Esophagus squamous epithelium (tissue), 5 donors: ENCODE measurements at regions not wholly inside any gene's neighbourhood (a gene's known extent, or its start where the extent isn't known, plus 50 kb on each side); places are given as distances from the start of the nearest gene placed in this dataset.

Experiments
- DNase-seq: peaks from one replicate; lab custom pipeline; 2025; lab: John Stamatoyannopoulos, UW
- H3K27ac ChIP-seq, 4 donors: fragments of 200-600 bp; sonication (generic); one replicate each; pipeline ENCODE4 v1.5.1; 2016 to 2019; ENCODE audit warnings: mild to moderate bottlenecking in 1 of 4
- H3K27me3 ChIP-seq, 4 donors: fragments of 200-600 bp; sonication (generic); 1 replicate in 3 of 4; 2 replicates in 1 of 4; pipeline versions ENCODE4 v1.5.1 to v1.6.0; 2017 to 2021; ENCODE audit warnings: antibody characterized with exemption in 1 of 4
- H3K36me3 ChIP-seq, 3 donors: fragments of 200-600 bp; sonication (generic); one replicate each; pipeline ENCODE4 v1.5.1; 2016 to 2019
- H3K4me1 ChIP-seq, 3 donors: fragments of 200-600 bp; sonication (generic); one replicate each; pipeline ENCODE4 v1.5.1; 2017 to 2019
- H3K4me3 ChIP-seq, 4 donors: fragments of 200-600 bp; sonication (generic); 1 replicate in 3 of 4; 2 replicates in 1 of 4; pipeline ENCODE4 v1.5.1; 2016 to 2019; ENCODE audit warnings: mild to moderate bottlenecking in 2 of 4, moderate library complexity in 1 of 4
- H3K9me3 ChIP-seq, 3 donors: fragments of 200-600 bp; sonication (generic); one replicate each; pipeline ENCODE4 v1.5.1; 2016 to 2019
- CTCF ChIP-seq, 6 experiments: fragments of 450-650 bp in 4 of 6; fragments of 200-600 bp in 2 of 6; sonication (generic) in 2 of 6; IDR thresholded peaks; one replicate each; pipeline ENCODE4 v1.5.1; 2016 to 2019; ENCODE audit warnings: antibody characterized with exemption in 6 of 6, mild to moderate bottlenecking in 4 of 6, moderate library complexity in 4 of 6
- POLR2A ChIP-seq, 4 donors: fragments of 450-650 bp; IDR thresholded peaks; one replicate each; pipeline ENCODE4 v1.6.1; 2017; ENCODE audit warnings: antibody characterized with exemption in 4 of 4, mild to moderate bottlenecking in 4 of 4, moderate library complexity in 3 of 4
- WGBS, 2 donors: methylation state at CpG; one replicate each; pipeline ENCODE4 v1.1.5; 2018; 5-methylcytosine and 5-hydroxymethylcytosine counted together
- intact Hi-C: fragments of 100-400 bp; cut with DNase I; formaldehyde crosslinking; loops from one replicate; pipeline ENCODE4 v1.15.0; 2022
- donor health status: DM: yes; HTN: yes; CAD: no.

GRCh38 chr18:39753178-39753577 lies 2187.6 kb upstream of the CELF4 start:
- TF ChIP-seq CTCF (IDR thresholded peaks at IDR 0.05) (no peak), POLR2A (IDR thresholded peaks at IDR 0.05) (no peak)

GRCh38 chr18:39752351-39752750 lies 2186.8 kb upstream of the CELF4 start:
- intact Hi-C loops: no loop called here
- TF ChIP-seq POLR2A (IDR thresholded peaks at IDR 0.05) (no peak), CTCF (IDR thresholded peaks at IDR 0.05) (no peak)
- Histone ChIP-seq H3K27ac (no peak overlapping the region), H3K9me3 (peaks cover 0 to 10% (median 0%) of the 10 kb centered on the region in 3 donors), H3K36me3 (no peaks in the 10 kb centered on the region), H3K4me1 (no peaks in the 10 kb centered on the region), H3K4me3 (no peak overlapping the region), H3K27me3 (no peaks in the 10 kb centered on the region)
- no peak for DNase-seq
- WGBS, 2 donors: 53 to 63% methylated on average over 2 of the region's 2 CpGs

More at GRCh38 chr18:39753178-39753577, 2187.6 kb upstream of the CELF4 start:
- Histone ChIP-seq H3K27ac (no peak overlapping the region), H3K36me3 (no peaks in the 10 kb centered on the region), H3K9me3 (peaks cover 0 to 10% (median 0%) of the 10 kb centered on the region in 3 donors), H3K4me3 (no peak overlapping the region), H3K4me1 (no peaks in the 10 kb centered on the region), H3K27me3 (no peaks in the 10 kb centered on the region)
- intact Hi-C loops: no loop called here
- no peak for DNase-seq
- 86 to 100% methylated on average over 1 to 2 of the region's 4 CpGs for WGBS, 2 donors

GRCh38 chr18:39751921-39752320 lies 2186.3 kb upstream of the CELF4 start:
- H3K36me3 ChIP-seq: no peaks in the 10 kb centered on the region
- intact Hi-C loops: no loop called here
- WGBS, 2 donors: 69% methylated on average over 4 of the region's 4 CpGs
- H3K9me3 ChIP-seq: peaks cover 0 to 10% (median 0%) of the 10 kb centered on the region in 3 donors
- H3K4me1 ChIP-seq: no peaks in the 10 kb centered on the region
- TF ChIP-seq CTCF (IDR thresholded peaks at IDR 0.05) (no peak), POLR2A (IDR thresholded peaks at IDR 0.05) (no peak)
- no peak overlapping the region for H3K4me3 ChIP-seq
- no peaks in the 10 kb centered on the region for H3K27me3 ChIP-seq
- H3K27ac ChIP-seq: no peak overlapping the region
- no peak for DNase-seq

- Histone ChIP-seq H3K36me3 (no peaks in the 10 kb centered on the region), H3K27ac (no peak overlapping the region), H3K9me3 (peaks cover 0 to 10% (median 0%) of the 10 kb centered on the region in 3 donors), H3K4me1 (no peaks in the 10 kb centered on the region), H3K4me3 (no peak overlapping the region), H3K27me3 (no peaks in the 10 kb centered on the region)
- TF ChIP-seq CTCF (IDR thresholded peaks at IDR 0.05): no peak
- no peak for TF ChIP-seq POLR2A (IDR thresholded peaks at IDR 0.05)
- intact Hi-C loops: no loop called here
- DNase-seq: no peak
- WGBS, 2 donors: 20 to 33% methylated on average over 1 of the region's 1 CpG
Measured at GRCh38 chr18:39751161-39751560, 2185.6 kb upstream of the CELF4 start.

- DNase-seq: no peak
- Histone ChIP-seq H3K4me3 (no peak overlapping the region), H3K9me3 (peaks cover 0 to 10% (median 0%) of the 10 kb centered on the region in 3 donors), H3K36me3 (no peaks in the 10 kb centered on the region), H3K27me3 (no peaks in the 10 kb centered on the region), H3K27ac (no peak overlapping the region), H3K4me1 (no peaks in the 10 kb centered on the region)
- intact Hi-C loops: no loop called here
- TF ChIP-seq CTCF (IDR thresholded peaks at IDR 0.05) (no peak), POLR2A (IDR thresholded peaks at IDR 0.05) (no peak)
- WGBS, 2 donors: 70% methylated on average over 2 of the region's 2 CpGs; no CpG with 5 or more reads in 1 of the 2 donors
Measured at GRCh38 chr18:39749154-39749553, 2183.6 kb upstream of the CELF4 start.
